B cell (primary cell): ENCODE measurements at regions not wholly inside any gene's neighbourhood (a gene's known extent, or its start where the extent isn't known, plus 50 kb on each side); places are given as distances from the start of the nearest gene placed in this dataset.
A peak's percentile ranks its signal among the peaks of the same experiment; 100 is the strongest.

Experiments used
- ATAC-seq: fragments of 200-7000 bp; cut with Tn5 transposase; one replicate; pipeline ENCODE4 v1.10.0; 2021; ENCODE audit warnings: low read depth, mild to moderate bottlenecking, moderate number of reproducible peaks, moderate library complexity
- CTCF ChIA-PET: fragments of 350-600 bp; sonication (Branson Sonifier 250); formaldehyde crosslinking; loops from one replicate; lab custom pipeline; 2021; ENCODE audit warnings: antibody characterized with exemption, inconsistent platforms; lab: Charles Lee
- POLR2A ChIA-PET: fragments of 350-600 bp; sonication (Branson Sonifier 250); formaldehyde crosslinking; loops from one replicate; lab custom pipeline; 2021; ENCODE audit warnings: antibody characterized with exemption; lab: Charles Lee
- DNase-seq: peaks from one replicate; pipeline ENCODE4 v3.0.0; 2013
- H2AFZ ChIP-seq: 2 replicates; pipeline ENCODE4 v1.6.1; 2012; ENCODE audit warnings: mild to moderate bottlenecking, low read depth, low read length; ENCODE audit not compliant: insufficient read depth, poor library complexity, severe bottlenecking
- H3K27ac ChIP-seq, 2 donors: 1 replicate in 1 of 2; 2 replicates in 1 of 2; pipeline ENCODE4 v1.5.1; 2012 to 2013; ENCODE audit warnings: low read length in 2 of 2, mild to moderate bottlenecking in 2 of 2, moderate library complexity in 1 of 2
- H3K27me3 ChIP-seq, 4 experiments: fragments of 200-600 bp in 1 of 4; sonication (generic) in 1 of 4; replicated peaks in 1 of 4; 1 replicate in 2 of 4; 2 replicates in 2 of 4; pipeline versions ENCODE4 v1.6.1 to v1.7.0; 2013 to 2016; ENCODE audit warnings: low read length in 3 of 4, mild to moderate bottlenecking in 2 of 4, mixed read lengths in 1 of 4, moderate library complexity in 1 of 4; ENCODE audit not compliant: insufficient read depth in 4 of 4, control insufficient read depth in 3 of 4; ENCODE audit errors: control extremely low read depth in 1 of 4
- H3K36me3 ChIP-seq, 2 experiments: replicated peaks in 1 of 2; 1 replicate in 1 of 2; 2 replicates in 1 of 2; pipeline versions ENCODE4 v1.6.1 to v1.7.1; 2013; ENCODE audit warnings: low read length in 1 of 2; ENCODE audit not compliant: insufficient read depth in 2 of 2, control insufficient read depth in 1 of 2; ENCODE audit errors: control extremely low read depth in 1 of 2, extremely low read depth in 1 of 2
- H3K4me1 ChIP-seq, 2 donors: fragments of 200-600 bp in 1 of 2; sonication (generic) in 1 of 2; 1 replicate in 1 of 2; 2 replicates in 1 of 2; pipeline versions ENCODE4 v1.5.1 to v1.6.1; 2013 to 2017; ENCODE audit warnings: low read length in 2 of 2; ENCODE audit not compliant: control insufficient read depth in 2 of 2, insufficient read depth in 2 of 2
- H3K4me2 ChIP-seq: replicated peaks from 2 replicates; pipeline ENCODE3; 2012; ENCODE audit warnings: mild to moderate bottlenecking, low read depth, low read length; ENCODE audit not compliant: poor library complexity, severe bottlenecking
- H3K4me3 ChIP-seq, 5 experiments: fragments of 200-600 bp in 1 of 5; sonication (generic) in 1 of 5; 1 replicate in 3 of 5; 2 replicates in 2 of 5; pipeline versions ENCODE4 v1.5.1 to v1.7.0; 2011 to 2016; ENCODE audit warnings: low read length in 4 of 5, mild to moderate bottlenecking in 4 of 5, low read depth in 2 of 5, control low read depth in 1 of 5, moderate library complexity in 1 of 5; ENCODE audit not compliant: insufficient read depth in 1 of 5; ENCODE audit errors: control extremely low read depth in 1 of 5, extremely low read depth in 1 of 5
- H3K79me2 ChIP-seq: fragments of 200-600 bp; sonication (generic); one replicate; pipeline ENCODE4 v1.6.0; 2016; ENCODE audit warnings: low read length; ENCODE audit not compliant: control insufficient read depth, insufficient read depth
- H3K9ac ChIP-seq: fragments of 200-600 bp; sonication (generic); 2 replicates; pipeline ENCODE4 v1.6.1; 2017; ENCODE audit warnings: mild to moderate bottlenecking, low read length, moderate library complexity
- H3K9me3 ChIP-seq, 3 donors: one replicate each; pipeline versions ENCODE4 v1.6.1 to v1.7.1; 2013; ENCODE audit warnings: low read length in 2 of 3; ENCODE audit not compliant: control insufficient read depth in 2 of 3, insufficient read depth in 1 of 3; ENCODE audit errors: control extremely low read depth in 1 of 3
- H4K20me1 ChIP-seq: 2 replicates; pipeline ENCODE4 v1.6.0; 2012; ENCODE audit warnings: mild to moderate bottlenecking, low read length; ENCODE audit not compliant: insufficient read depth, control insufficient read depth, poor library complexity, severe bottlenecking
- H3K27ac Mint-ChIP-seq: one replicate; pipeline ENCODE4 v1.8.0; 2021; ENCODE audit warnings: mixed read lengths
- H3K27me3 Mint-ChIP-seq: one replicate; pipeline ENCODE4 v1.8.0; 2021; ENCODE audit warnings: mixed read lengths
- H3K4me1 Mint-ChIP-seq: one replicate; pipeline ENCODE4 v1.8.0; 2021; ENCODE audit warnings: mixed read lengths
- H3K4me3 Mint-ChIP-seq: one replicate; pipeline ENCODE4 v1.8.0; 2021; ENCODE audit warnings: mixed read lengths
- H3K9me3 Mint-ChIP-seq: one replicate; pipeline ENCODE4 v1.8.0; 2022; ENCODE audit warnings: mixed read lengths; ENCODE audit not compliant: insufficient read depth
- CTCF ChIP-seq: fragments of 200-600 bp; IDR thresholded peaks from one replicate; pipeline ENCODE4 v1.8.0; 2022; ENCODE audit warnings: antibody characterized with exemption, mild to moderate bottlenecking
- EZH2 ChIP-seq: IDR thresholded peaks from 2 replicates; pipeline ENCODE4 v1.6.1; 2012; ENCODE audit warnings: borderline replicate concordance, low read depth, mild to moderate bottlenecking, moderate library complexity, low read length; ENCODE audit not compliant: insufficient read depth, poor library complexity, severe bottlenecking
- WGBS: methylation state at CpG from one replicate; pipeline ENCODE4 v1.1.5; 2013; ENCODE audit warnings: missing lambda C conversion rate; ENCODE audit not compliant: insufficient coverage; 5-methylcytosine and 5-hydroxymethylcytosine counted together
- intact Hi-C: fragments of 100-400 bp; cut with micrococcal nuclease; formaldehyde crosslinking; loops from one replicate; pipeline ENCODE4 v1.10.0; 2022

GRCh38 chr14:86084097-86084496 is 554.2 kb downstream of the FLRT2 start:
- Histone ChIP-seq H3K27ac (no peak overlapping the region), H3K9me3 (peaks cover 0 to 5% (median 2%) of the 10 kb centered on the region in 3 donors), H4K20me1 (no peaks in the 10 kb centered on the region), H3K4me1 (peaks cover 5 to 16% of the 10 kb centered on the region in 2 donors), H3K4me2 (peak overlapping the region; percentile 4), H3K36me3 (no peaks in the 10 kb centered on the region), H3K4me3 (no peak overlapping the region), H3K27me3 (no peaks in the 10 kb centered on the region), H2AFZ (no peak overlapping the region), H3K9ac (no peak overlapping the region), H3K79me2 (no peaks in the 10 kb centered on the region)
- Mint-ChIP-seq H3K27ac (no peak overlapping the region), H3K4me1 (peaks cover 11% of the 10 kb centered on the region), H3K4me3 (no peak overlapping the region), H3K27me3 (no peaks in the 10 kb centered on the region), H3K9me3 (peaks cover 6% of the 10 kb centered on the region)
- POLR2A ChIA-PET: no interaction called here
- no CpG with 5 or more reads among the region's 1 CpG for WGBS
- intact Hi-C loops: no loop called here
- CTCF ChIA-PET: no interaction called here
- no peak for DNase-seq
- ATAC-seq: no peak
- no peak for TF ChIP-seq EZH2
- TF ChIP-seq CTCF: no peak

- intact Hi-C loops: no loop called here
- DNase-seq (no peak), ATAC-seq (no peak)
- Histone ChIP-seq H3K27me3 (no peaks in the 10 kb centered on the region), H3K4me1 (peaks cover 5 to 16% of the 10 kb centered on the region in 2 donors), H3K36me3 (no peaks in the 10 kb centered on the region), H3K4me2 (peak overlapping the region; percentile 4), H2AFZ (no peak overlapping the region), H3K9me3 (peaks cover 0 to 5% (median 2%) of the 10 kb centered on the region in 3 donors), H3K9ac (no peak overlapping the region), H3K4me3 (no peak overlapping the region), H4K20me1 (no peaks in the 10 kb centered on the region), H3K79me2 (no peaks in the 10 kb centered on the region), H3K27ac (no peak overlapping the region)
- POLR2A ChIA-PET: no interaction called here
- CTCF ChIA-PET: no interaction called here
- no peak for TF ChIP-seq CTCF
- TF ChIP-seq EZH2: no peak
- Mint-ChIP-seq H3K4me3 (no peak overlapping the region), H3K27me3 (no peaks in the 10 kb centered on the region), H3K27ac (no peak overlapping the region), H3K4me1 (peaks cover 11% of the 10 kb centered on the region), H3K9me3 (peaks cover 6% of the 10 kb centered on the region)
Measured at GRCh38 chr14:86083616-86084015, 553.7 kb downstream of the FLRT2 start.
